Activated CD4-positive, alpha-beta T cell treated with anti-CD3 and anti-CD28 coated beads, Interleukin-2, amount 50 U/mL, for 48 hours (primary cell): ENCODE measurements at regions not wholly inside any gene's neighbourhood (a gene's known extent, or its start where the extent isn't known, plus 50 kb on each side); places are given as distances from the start of the nearest gene placed in this dataset.

Experiments used
- DNase-seq, 2 experiments: peaks; one replicate each; pipeline ENCODE4 v3.0.0-alpha.2; 2020

GRCh38 chr7:142320883-142321282 is 63.0 kb upstream of the PRSS58 start:
- no peak for DNase-seq

- peak; percentile 43 to 44 for DNase-seq
These were observed 62.1 kb upstream of the PRSS58 start for GRCh38 chr7:142319970-142320369.

- no peak for DNase-seq
These were observed 56.4 kb upstream of the PRSS58 start for GRCh38 chr7:142314281-142314680.

GRCh38 chr7:142313528-142313927 is 55.7 kb upstream of the PRSS58 start:
- DNase-seq, result no peak

GRCh38 chr7:142311876-142312275 is 54.0 kb upstream of the PRSS58 start:
- DNase-seq, result no peak

- no peak for DNase-seq
These were observed 51.1 kb upstream of the PRSS58 start for GRCh38 chr7:142308918-142309317.

GRCh38 chr7:142308326-142308725 is 50.5 kb upstream of the PRSS58 start:
- no peak for DNase-seq
